MM.1S (cell line): ENCODE measurements at regions not wholly inside any gene's neighbourhood (a gene's known extent, or its start where the extent isn't known, plus 50 kb on each side); places are given as distances from the start of the nearest gene placed in this dataset.

Experiments
- DNase-seq: peaks from one replicate; pipeline ENCODE4 v3.0.0-alpha.2; 2015
- H2AFZ ChIP-seq: fragments of 300-600 bp; sonication (generic); 2 replicates; pipeline ENCODE4 v1.6.0; 2016; ENCODE audit warnings: antibody characterized with exemption, low read length
- H3F3A ChIP-seq: fragments of 300-600 bp; sonication (generic); 2 replicates; pipeline ENCODE4 v1.6.1; 2016; ENCODE audit warnings: mild to moderate bottlenecking, antibody characterized with exemption, low read length, moderate library complexity, mixed read lengths; ENCODE audit not compliant: insufficient read depth
- H3K27ac ChIP-seq: fragments of 300-600 bp; sonication (generic); 2 replicates; pipeline ENCODE4 v1.5.1; 2016; ENCODE audit warnings: mild to moderate bottlenecking, low read length
- H3K27me3 ChIP-seq: fragments of 300-600 bp; sonication (generic); replicated peaks from 2 replicates; pipeline ENCODE4 v1.6.0; 2016; ENCODE audit warnings: low read length; ENCODE audit not compliant: insufficient read depth
- H3K36me3 ChIP-seq: fragments of 300-600 bp; sonication (generic); replicated peaks from 2 replicates; pipeline ENCODE4 v1.6.1; 2016; ENCODE audit warnings: mild to moderate bottlenecking, low read length, mixed read lengths; ENCODE audit not compliant: insufficient read depth
- H3K4me1 ChIP-seq: fragments of 300-600 bp; sonication (generic); 2 replicates; pipeline ENCODE4 v1.6.1; 2016; ENCODE audit warnings: low read length, mixed read lengths
- H3K4me2 ChIP-seq: fragments of 300-600 bp; sonication (generic); 2 replicates; pipeline ENCODE4 v1.6.0; 2016; ENCODE audit warnings: low read depth, low read length
- H3K4me3 ChIP-seq: fragments of 300-600 bp; sonication (generic); 2 replicates; pipeline ENCODE4 v1.5.1; 2016; ENCODE audit warnings: low read length, mixed read lengths
- H3K79me2 ChIP-seq: fragments of 300-600 bp; sonication (generic); 2 replicates; pipeline ENCODE4 v1.6.1; 2016; ENCODE audit warnings: mixed run types, low read length, mixed read lengths
- H3K9ac ChIP-seq: fragments of 300-600 bp; sonication (generic); 2 replicates; pipeline ENCODE4 v1.6.1; 2016; ENCODE audit warnings: low read length, mixed read lengths
- H3K9me2 ChIP-seq: fragments of 300-600 bp; sonication (generic); replicated peaks from 2 replicates; pipeline ENCODE4 v1.6.1; 2016; ENCODE audit warnings: mild to moderate bottlenecking, low read length, mixed read lengths; ENCODE audit not compliant: insufficient read depth
- H3K9me3 ChIP-seq: fragments of 300-600 bp; sonication (generic); replicated peaks from 2 replicates; pipeline ENCODE4 v1.6.1; 2016; ENCODE audit warnings: mild to moderate bottlenecking, low read length, mixed read lengths; ENCODE audit not compliant: insufficient read depth
- H4K20me1 ChIP-seq: fragments of 300-600 bp; sonication (generic); 2 replicates; pipeline ENCODE4 v1.6.1; 2016; ENCODE audit warnings: mild to moderate bottlenecking, low read length, moderate library complexity, mixed read lengths; ENCODE audit not compliant: insufficient read depth
- EZH2 ChIP-seq: fragments of 300-600 bp; sonication (generic); optimal IDR thresholded peaks from 2 replicates; pipeline ENCODE3; 2017; ENCODE audit warnings: low read depth, mild to moderate bottlenecking, antibody characterized with exemption, low read length, mixed read lengths
- EZH2phosphoT487 ChIP-seq: fragments of 300-600 bp; sonication (generic); IDR thresholded peaks from 2 replicates; pipeline ENCODE4 v1.6.1; 2018; ENCODE audit warnings: antibody characterized with exemption, low read length
- TF ChIP-seq, protein P1 (sequence below): fragments of 300-600 bp; sonication (generic); IDR thresholded peaks from 2 replicates; pipeline ENCODE4 v1.5.1; 2016; ENCODE audit warnings: antibody characterized with exemption, low read length, mixed read lengths

DNA sequence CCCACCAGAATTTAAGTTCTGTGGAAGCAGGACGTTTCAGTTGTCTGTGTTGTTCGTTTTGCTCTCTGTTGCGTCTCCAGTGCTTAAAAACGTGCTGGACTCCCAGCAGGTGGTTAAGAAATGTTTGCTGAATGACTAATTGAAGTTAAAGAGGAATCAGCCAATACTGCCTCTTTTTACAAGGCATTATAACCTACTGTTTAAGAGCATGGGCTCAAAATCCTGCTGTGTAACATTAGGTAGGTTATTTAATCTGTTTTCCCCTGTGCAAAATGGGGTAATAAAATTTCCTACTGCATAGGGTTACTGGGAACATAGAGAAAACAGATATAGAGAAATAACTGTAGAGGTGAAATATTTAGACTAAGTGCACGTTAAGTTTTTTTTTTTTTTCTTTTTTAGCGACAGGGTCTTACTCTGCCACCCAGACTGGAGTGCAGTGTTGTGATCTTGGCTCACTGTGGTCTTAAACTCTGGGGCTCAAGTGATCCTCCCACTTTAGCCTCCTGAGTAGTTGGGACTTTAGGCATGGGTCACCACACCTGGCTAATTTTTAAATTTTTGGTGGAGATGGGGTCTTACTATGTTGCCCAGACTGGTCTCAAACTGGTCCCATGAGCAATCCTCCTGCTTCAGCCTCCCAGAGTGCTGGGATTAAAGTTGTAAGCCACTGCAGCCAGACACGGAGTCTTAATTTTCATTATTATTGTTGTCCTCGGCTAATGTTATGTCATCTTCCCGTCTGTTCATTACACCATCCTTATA lies 139.4 kb upstream of the PRICKLE1 start:
- Histone ChIP-seq H3F3A (no peaks in the 10 kb centered on the region), H3K4me1 (no peaks in the 10 kb centered on the region), H3K4me2 (no peak overlapping the region), H3K9me2 (no peaks in the 10 kb centered on the region), H3K27me3 (no peaks in the 10 kb centered on the region), H3K9me3 (no peaks in the 10 kb centered on the region), H3K36me3 (no peaks in the 10 kb centered on the region), H3K27ac (no peak overlapping the region), H3K9ac (no peak overlapping the region), H2AFZ (no peak overlapping the region), H4K20me1 (no peaks in the 10 kb centered on the region), H3K79me2 (no peaks in the 10 kb centered on the region), H3K4me3 (no peak overlapping the region)
- TF ChIP-seq, protein P1, sequence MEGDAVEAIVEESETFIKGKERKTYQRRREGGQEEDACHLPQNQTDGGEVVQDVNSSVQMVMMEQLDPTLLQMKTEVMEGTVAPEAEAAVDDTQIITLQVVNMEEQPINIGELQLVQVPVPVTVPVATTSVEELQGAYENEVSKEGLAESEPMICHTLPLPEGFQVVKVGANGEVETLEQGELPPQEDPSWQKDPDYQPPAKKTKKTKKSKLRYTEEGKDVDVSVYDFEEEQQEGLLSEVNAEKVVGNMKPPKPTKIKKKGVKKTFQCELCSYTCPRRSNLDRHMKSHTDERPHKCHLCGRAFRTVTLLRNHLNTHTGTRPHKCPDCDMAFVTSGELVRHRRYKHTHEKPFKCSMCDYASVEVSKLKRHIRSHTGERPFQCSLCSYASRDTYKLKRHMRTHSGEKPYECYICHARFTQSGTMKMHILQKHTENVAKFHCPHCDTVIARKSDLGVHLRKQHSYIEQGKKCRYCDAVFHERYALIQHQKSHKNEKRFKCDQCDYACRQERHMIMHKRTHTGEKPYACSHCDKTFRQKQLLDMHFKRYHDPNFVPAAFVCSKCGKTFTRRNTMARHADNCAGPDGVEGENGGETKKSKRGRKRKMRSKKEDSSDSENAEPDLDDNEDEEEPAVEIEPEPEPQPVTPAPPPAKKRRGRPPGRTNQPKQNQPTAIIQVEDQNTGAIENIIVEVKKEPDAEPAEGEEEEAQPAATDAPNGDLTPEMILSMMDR, result no peak
- TF ChIP-seq EZH2 (no peak), EZH2phosphoT487 (no peak)
- no peak for DNase-seq

DNA sequence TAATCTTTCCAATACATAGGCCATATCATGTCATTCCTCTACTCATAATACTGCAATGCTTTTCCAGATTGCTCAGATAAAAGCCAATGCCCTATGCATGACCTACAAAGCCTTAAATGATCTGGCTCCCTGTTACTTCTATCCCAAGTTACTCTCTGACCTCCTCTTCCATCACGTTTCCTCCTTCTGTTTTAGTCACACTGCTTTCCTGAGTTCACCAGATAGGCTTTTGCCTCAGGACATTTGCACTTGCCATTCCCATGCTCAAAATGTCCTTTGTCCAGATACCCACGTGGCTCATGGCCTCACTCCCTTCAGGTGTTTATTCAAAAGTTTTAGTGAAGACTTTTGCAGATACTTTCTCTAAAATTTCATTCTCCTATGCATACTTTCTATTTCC lies 138.7 kb upstream of the PRICKLE1 start:
- no peak overlapping the region for H3K4me2 ChIP-seq
- no peaks in the 10 kb centered on the region for H3K36me3 ChIP-seq
- H3K27ac ChIP-seq, result no peak overlapping the region
- no peaks in the 10 kb centered on the region for H3F3A ChIP-seq
- H3K9ac ChIP-seq, result no peak overlapping the region
- no peak overlapping the region for H2AFZ ChIP-seq
- H3K79me2 ChIP-seq, result no peaks in the 10 kb centered on the region
- no peaks in the 10 kb centered on the region for H3K9me2 ChIP-seq
- H3K27me3 ChIP-seq, result no peaks in the 10 kb centered on the region
- TF ChIP-seq, protein P1, result no peak
- no peak for TF ChIP-seq EZH2phosphoT487
- DNase-seq, result no peak
- no peak overlapping the region for H3K4me3 ChIP-seq
- H4K20me1 ChIP-seq, result no peaks in the 10 kb centered on the region
- no peaks in the 10 kb centered on the region for H3K9me3 ChIP-seq
- H3K4me1 ChIP-seq, result no peaks in the 10 kb centered on the region

DNA sequence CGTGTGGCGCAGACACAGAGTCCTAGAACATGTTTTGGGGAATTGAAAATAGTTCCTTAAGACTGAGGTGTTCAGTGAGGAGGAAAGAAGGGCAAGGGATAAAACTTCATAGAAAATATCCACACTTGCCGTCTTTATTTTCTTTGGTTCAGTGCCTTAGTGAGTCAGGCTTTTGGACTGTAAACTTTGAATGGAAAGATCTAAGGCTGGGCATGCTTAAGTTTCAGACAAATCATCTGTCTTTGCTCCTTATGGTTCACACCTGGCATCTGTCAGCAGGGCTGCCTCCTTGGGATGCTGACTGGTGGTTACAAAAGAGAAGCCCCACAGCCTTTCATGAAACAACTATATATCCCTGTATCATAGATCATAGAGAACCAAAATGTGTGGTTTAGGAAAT lies 136.3 kb upstream of the PRICKLE1 start:
- no peaks in the 10 kb centered on the region for H3K9me2 ChIP-seq
- no peak overlapping the region for H2AFZ ChIP-seq
- no peaks in the 10 kb centered on the region for H3K27me3 ChIP-seq
- no peaks in the 10 kb centered on the region for H3K79me2 ChIP-seq
- H3K4me3 ChIP-seq, result no peak overlapping the region
- no peaks in the 10 kb centered on the region for H3K9me3 ChIP-seq
- no peak overlapping the region for H3K4me2 ChIP-seq
- H3K9ac ChIP-seq, result no peak overlapping the region
- no peak for DNase-seq
- TF ChIP-seq EZH2, result no peak
- TF ChIP-seq, protein P1, result no peak
- TF ChIP-seq EZH2phosphoT487, result no peak
- H3F3A ChIP-seq, result no peaks in the 10 kb centered on the region
- no peaks in the 10 kb centered on the region for H4K20me1 ChIP-seq
- H3K27ac ChIP-seq, result no peak overlapping the region
- no peaks in the 10 kb centered on the region for H3K36me3 ChIP-seq
- H3K4me1 ChIP-seq, result no peaks in the 10 kb centered on the region
